SKM-1 treated with dmso at 0.1 percent for 144 hours (cell line): ENCODE measurements at regions not wholly inside any gene's neighbourhood (a gene's known extent, or its start where the extent isn't known, plus 50 kb on each side); places are given as distances from the start of the nearest gene placed in this dataset.

Source experiments
- DNase-seq: peaks from one replicate; lab custom pipeline; 2025; ENCODE audit not compliant: unreplicated experiment; lab: John Stamatoyannopoulos, UW

GRCh38 chr2:47238638-47239037, 62.3 kb upstream of the CALM2 start:
- no peak for DNase-seq

GRCh38 chr2:47237375-47238334, 61.3 kb upstream of the CALM2 start:
- DNase-seq, result no peak

GRCh38 chr2:47236503-47237215, 60.3 kb upstream of the CALM2 start:
- no peak for DNase-seq

GRCh38 chr2:47235132-47235531, 58.8 kb upstream of the CALM2 start:
- DNase-seq, result no peak

- no peak for DNase-seq
Observed at GRCh38 chr2:47234456-47234855, 58.1 kb upstream of the CALM2 start.

GRCh38 chr2:47232738-47233415, 56.6 kb upstream of the CALM2 start:
- DNase-seq, result no peak

- DNase-seq, result no peak
Observed at GRCh38 chr2:47230418-47230817, 54.1 kb upstream of the CALM2 start.

GRCh38 chr2:47227532-47228279, 51.4 kb upstream of the CALM2 start:
- no peak for DNase-seq

- DNase-seq, result no peak
Observed at GRCh38 chr2:47226923-47227220, 50.6 kb upstream of the CALM2 start.

- DNase-seq, result no peak
Observed at GRCh38 chr2:47226132-47226922, 50.0 kb upstream of the CALM2 start.
